GM12872 (cell line): ENCODE measurements at regions not wholly inside any gene's neighbourhood (a gene's known extent, or its start where the extent isn't known, plus 50 kb on each side); places are given as distances from the start of the nearest gene placed in this dataset.

Experiments used
- CTCF ChIP-seq: IDR thresholded peaks from 3 replicates; pipeline ENCODE4 v1.5.1; 2011; ENCODE audit warnings: low read depth, mild to moderate bottlenecking, low read length, moderate library complexity; ENCODE audit not compliant: insufficient read depth

GRCh38 chr16:79331066-79331465 is 269.5 kb downstream of the MAF start:
- no peak for TF ChIP-seq CTCF

- no peak for TF ChIP-seq CTCF
Observed at GRCh38 chr16:79329967-79330366, 270.6 kb downstream of the MAF start.

GRCh38 chr16:79329166-79329521 is 271.4 kb downstream of the MAF start:
- TF ChIP-seq CTCF = no peak

GRCh38 chr16:79328402-79329165 is 272.0 kb downstream of the MAF start:
- no peak for TF ChIP-seq CTCF

GRCh38 chr16:79327836-79328235 is 272.7 kb downstream of the MAF start:
- TF ChIP-seq CTCF = no peak

- TF ChIP-seq CTCF = no peak
Observed at GRCh38 chr16:79326549-79326948, 274.0 kb downstream of the MAF start.

GRCh38 chr16:79325226-79325945 is 275.2 kb downstream of the MAF start:
- no peak for TF ChIP-seq CTCF
